ENCODE measurements at regions not wholly inside any gene's neighbourhood (a gene's known extent, or its start where the extent isn't known, plus 50 kb on each side); places are given as distances from the start of the nearest gene placed in this dataset.

- 96% methylated on average over 7 of the region's 27 CpGs; no CpG with 5 or more reads in 1 of the 2 experiments for WGBS, 2 experiments (ENCODE audit: extremely low coverage in 2 of 2, insufficient read length in 1 of 2)
- peaks cover 19% of the 10 kb centered on the region for H3K4me1 ChIP-seq (ENCODE audit: control insufficient read depth, insufficient read depth, low read length)
- peaks cover 32 to 94% of the 10 kb centered on the region in 2 experiments for H3K79me1 ChIP-seq (ENCODE audit: low read depth in 1 of 2, low read length in 2 of 2)
- no peak overlapping the region for H2AK5ac ChIP-seq (ENCODE audit: low read depth, low read length)
- ATAC-seq (ENCODE audit: low read depth) (no peak), DNase-seq (no peak)
- no peak overlapping the region for H4K8ac ChIP-seq (ENCODE audit: low read depth in 2 of 2, low read length in 2 of 2)
- ChIA-PET POLR2A (ENCODE audit: unreplicated experiment) (no interaction called here), CTCF (no interaction called here)
- H3K4me2 ChIP-seq (ENCODE audit: low read depth, low read length): no peak overlapping the region
- no peak overlapping the region for H2BK5ac ChIP-seq (ENCODE audit: low read depth, low read length, poor library complexity, severe bottlenecking)
- peaks cover 94% of the 10 kb centered on the region for H4K20me1 ChIP-seq (ENCODE audit: insufficient read depth, low read length)
- H4K91ac ChIP-seq (ENCODE audit: insufficient read depth, low read depth, low read length): no peak overlapping the region
- no peak overlapping the region for H2BK20ac ChIP-seq (ENCODE audit: low read depth, low read length)
- no peak overlapping the region for H3K4ac ChIP-seq (ENCODE audit: low read depth, low read length)
- no peak overlapping the region for H4K5ac ChIP-seq (ENCODE audit: low read depth, low read length)
- no peak overlapping the region for H3K56ac ChIP-seq (ENCODE audit: extremely low read depth, insufficient read depth, low read length)
- no peak overlapping the region for H2BK120ac ChIP-seq (ENCODE audit: low read depth, low read length)
- no peak overlapping the region for H3K23ac ChIP-seq (ENCODE audit: low read depth, low read length)
- intact Hi-C loops (cut with micrococcal nuclease) (no loop called here), in situ Hi-C loops (cut with MboI; ENCODE audit: low sequenced_read_pairs) (no loop called here), dilution Hi-C loops (cut with HindIII; ENCODE audit: low sequenced_read_pairs, unreplicated experiment) (no loop called here)
- no peak overlapping the region for H2AFZ ChIP-seq (replicated peaks; ENCODE audit: low read length, poor library complexity)
- H3K9me1 ChIP-seq (ENCODE audit: insufficient read depth, low read length): peaks cover 17% of the 10 kb centered on the region
- no peaks in the 10 kb centered on the region for H3K9me3 ChIP-seq (ENCODE audit: control insufficient read depth, insufficient read depth, low read length)
- H3K18ac ChIP-seq (ENCODE audit: low read depth, low read length): no peak overlapping the region
- no peaks in the 10 kb centered on the region for H3K27me3 ChIP-seq (ENCODE audit: control insufficient read depth, insufficient read depth, low read length)
- no TSS peak for BruUV-seq (replicated peaks)
- H3K27ac ChIP-seq (ENCODE audit: insufficient read depth, low read length): no peak overlapping the region
- no peak overlapping the region for H3K9ac ChIP-seq (ENCODE audit: low read depth, low read length)
- peaks cover 26% of the 10 kb centered on the region; the same call in 1 of the 2 replicates for H3K36me3 ChIP-seq (ENCODE audit: control insufficient read depth, insufficient read depth, low read length)
- no peak overlapping the region for H2AK9ac ChIP-seq (replicated peaks; ENCODE audit: low read depth, low read length, poor library complexity)
- H3K14ac ChIP-seq (replicated peaks; ENCODE audit: low read depth, low read length): no peak overlapping the region
- TF ChIP-seq BHLHE40 (IDR thresholded peaks at IDR 0.05; ENCODE audit: low read depth, low read length) (no peak), MXI1 (IDR thresholded peaks at IDR 0.05; ENCODE audit: borderline replicate concordance, low read depth, low read length) (no peak), USF2 (IDR thresholded peaks at IDR 0.05; ENCODE audit: low read depth, low read length) (no peak), CHD1 (IDR thresholded peaks at IDR 0.05; ENCODE audit: low read depth, low read length) (no peak), MAZ (IDR thresholded peaks at IDR 0.05; ENCODE audit: borderline replicate concordance, low read depth, low read length) (no peak), FOS (IDR thresholded peaks at IDR 0.05; ENCODE audit: low read depth, low read length) (no peak), SMC3 (IDR thresholded peaks at IDR 0.05; ENCODE audit: low read depth, low read length) (no peak), CEBPB (IDR thresholded peaks at IDR 0.05; ENCODE audit: low read depth, low read length) (no peak), POLR2A (IDR thresholded peaks at IDR 0.05; ENCODE audit: low read depth, low read length) (no peak), RAD21 (IDR thresholded peaks at IDR 0.05; ENCODE audit: low read length) (no peak), RFX5 (IDR thresholded peaks at IDR 0.05; ENCODE audit: low read depth, low read length) (no peak)
- TF ChIP-seq, protein P1, sequence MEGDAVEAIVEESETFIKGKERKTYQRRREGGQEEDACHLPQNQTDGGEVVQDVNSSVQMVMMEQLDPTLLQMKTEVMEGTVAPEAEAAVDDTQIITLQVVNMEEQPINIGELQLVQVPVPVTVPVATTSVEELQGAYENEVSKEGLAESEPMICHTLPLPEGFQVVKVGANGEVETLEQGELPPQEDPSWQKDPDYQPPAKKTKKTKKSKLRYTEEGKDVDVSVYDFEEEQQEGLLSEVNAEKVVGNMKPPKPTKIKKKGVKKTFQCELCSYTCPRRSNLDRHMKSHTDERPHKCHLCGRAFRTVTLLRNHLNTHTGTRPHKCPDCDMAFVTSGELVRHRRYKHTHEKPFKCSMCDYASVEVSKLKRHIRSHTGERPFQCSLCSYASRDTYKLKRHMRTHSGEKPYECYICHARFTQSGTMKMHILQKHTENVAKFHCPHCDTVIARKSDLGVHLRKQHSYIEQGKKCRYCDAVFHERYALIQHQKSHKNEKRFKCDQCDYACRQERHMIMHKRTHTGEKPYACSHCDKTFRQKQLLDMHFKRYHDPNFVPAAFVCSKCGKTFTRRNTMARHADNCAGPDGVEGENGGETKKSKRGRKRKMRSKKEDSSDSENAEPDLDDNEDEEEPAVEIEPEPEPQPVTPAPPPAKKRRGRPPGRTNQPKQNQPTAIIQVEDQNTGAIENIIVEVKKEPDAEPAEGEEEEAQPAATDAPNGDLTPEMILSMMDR (conservative IDR thresholded peaks at IDR 0.05; ENCODE audit: low read depth, low read length): no peak
- H2BK15ac ChIP-seq (ENCODE audit: low read depth, low read length): no peak overlapping the region
- no peak overlapping the region for H3K4me3 ChIP-seq (ENCODE audit: insufficient read depth, low read depth, low read length)
These were observed 73.3 kb downstream of the NCOR2 start for GRCh38 chr12:124493809-124494750.

Measured in IMR-90 (cell line).